Spinal cord (tissue), 9 donors: ENCODE measurements at regions not wholly inside any gene's neighbourhood (a gene's known extent, or its start where the extent isn't known, plus 50 kb on each side); places are given as distances from the start of the nearest gene placed in this dataset.
"Not testable (repeated sequence)": the region's sequence is repeated elsewhere in the genome, so short reads cannot be mapped to it uniquely, and the experiment has no call there.

ENCODE experiments used
- DNase-seq, 6 donors: peaks; one replicate each; pipeline versions ENCODE4 v3.0.0 to v3.0.0-alpha.2; 2013 to 2015; ENCODE audit warnings: low spot score in 6 of 6, low read depth in 4 of 6
- H3K27ac ChIP-seq: one replicate; pipeline ENCODE4 v1.5.1; 2013; ENCODE audit warnings: low read depth, low read length, control low read depth
- H3K27me3 ChIP-seq: one replicate; pipeline ENCODE4 v1.6.1; 2013; ENCODE audit warnings: low read length; ENCODE audit not compliant: control insufficient read depth, insufficient read depth
- H3K36me3 ChIP-seq: one replicate; pipeline ENCODE4 v1.6.1; 2013; ENCODE audit warnings: low read length; ENCODE audit not compliant: control insufficient read depth, insufficient read depth
- H3K4me1 ChIP-seq: one replicate; pipeline ENCODE4 v1.6.1; 2013; ENCODE audit warnings: low read length; ENCODE audit not compliant: control insufficient read depth, insufficient read depth
- H3K4me3 ChIP-seq: one replicate; pipeline ENCODE4 v1.5.1; 2013; ENCODE audit warnings: low read depth, low read length, control low read depth
- H3K9me3 ChIP-seq: one replicate; pipeline ENCODE4 v1.6.1; 2013; ENCODE audit warnings: low read length; ENCODE audit not compliant: control insufficient read depth, insufficient read depth
- WGBS: methylation state at CpG from one replicate; pipeline ENCODE4 v1.1.5; 2013; ENCODE audit warnings: missing lambda C conversion rate; ENCODE audit not compliant: insufficient coverage; 5-methylcytosine and 5-hydroxymethylcytosine counted together
- donor health status: healthy.

DNA sequence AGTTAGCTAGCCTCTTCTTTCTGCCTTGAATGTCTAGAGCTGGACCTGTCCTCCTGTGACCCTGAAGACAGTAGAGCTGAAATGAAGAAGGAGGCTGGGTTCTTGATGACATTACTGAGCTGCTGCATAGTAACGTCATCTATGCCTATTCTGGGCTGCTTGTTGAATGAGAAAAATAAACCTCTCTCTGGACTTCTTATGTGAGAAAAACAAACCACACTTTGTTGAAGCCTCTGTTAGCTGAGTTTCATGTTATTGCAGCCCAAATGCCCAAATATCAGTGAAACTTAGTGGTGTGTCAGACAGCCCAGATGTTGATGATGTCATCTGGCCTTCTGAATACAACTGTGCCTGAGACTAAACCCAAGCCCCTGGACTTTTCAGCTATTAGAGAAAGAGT lies 67.0 kb upstream of the MAX start:
- H3K9me3 ChIP-seq, result no peaks in the 10 kb centered on the region
- H3K4me3 ChIP-seq, result no peak overlapping the region
- WGBS, result no CpG with 5 or more reads among the region's 1 CpG
- peak in 1 of 6 donors; percentile 21 for DNase-seq
- no peaks in the 10 kb centered on the region for H3K36me3 ChIP-seq
- H3K4me1 ChIP-seq, result peaks cover 8% of the 10 kb centered on the region
- H3K27me3 ChIP-seq, result no peaks in the 10 kb centered on the region
- peak overlapping the region; percentile 34 for H3K27ac ChIP-seq

DNA sequence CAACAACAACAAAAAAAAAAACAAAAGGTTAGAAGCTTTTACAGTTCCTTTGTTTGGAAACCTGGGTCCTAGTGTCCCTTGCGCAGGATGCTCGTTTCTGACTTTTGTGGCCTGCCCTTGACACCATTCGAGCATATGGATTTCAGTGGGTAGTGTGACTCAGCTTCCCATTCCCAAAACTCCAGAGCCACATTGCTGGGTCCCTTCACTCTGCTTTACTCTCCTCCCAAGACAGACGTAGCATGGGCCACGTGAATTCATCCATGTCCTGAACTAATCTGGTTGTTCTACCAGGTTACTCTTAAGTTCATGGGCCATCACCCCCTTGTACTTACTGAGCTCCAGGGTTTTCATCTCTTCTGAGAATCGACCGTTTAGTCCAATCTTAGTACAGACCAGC lies 68.0 kb upstream of the MAX start:
- WGBS, result 70% methylated on average over 5 of the region's 7 CpGs

DNA sequence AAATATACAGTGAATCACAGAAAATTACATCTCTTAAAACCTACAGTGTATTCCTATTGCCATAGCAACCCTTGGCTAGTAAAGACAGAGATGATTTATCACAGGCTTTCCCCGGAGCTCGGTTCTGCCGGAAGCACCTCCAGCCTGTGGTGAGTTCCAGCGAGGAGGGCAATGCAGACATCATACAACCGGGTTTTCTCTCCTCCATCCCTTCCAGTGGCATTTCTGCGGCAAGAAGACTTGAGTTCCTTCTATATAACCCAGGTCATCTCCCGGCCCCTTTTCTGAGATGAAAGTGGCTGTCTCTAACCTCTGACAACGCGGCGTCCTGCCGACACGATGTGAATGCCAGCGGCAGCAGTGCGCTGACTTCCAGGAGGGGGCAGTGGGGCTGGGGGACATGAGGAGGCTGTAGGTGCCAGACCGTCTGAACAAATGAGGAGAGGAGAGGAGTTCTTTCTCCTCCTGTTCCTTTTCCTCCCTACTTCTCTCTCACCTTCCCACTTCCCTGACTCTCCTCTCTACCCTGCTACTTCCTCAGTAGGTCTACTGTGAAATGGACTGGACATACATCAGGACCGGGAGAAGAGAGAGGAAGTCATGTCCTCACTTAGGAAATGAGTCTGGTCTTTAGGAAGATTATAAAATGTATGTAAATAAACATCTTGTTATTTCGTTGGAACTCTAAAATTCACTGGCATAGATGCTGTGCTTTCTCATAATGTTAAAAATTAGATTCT lies 68.6 kb upstream of the MAX start:
- peaks cover 12% of the 10 kb centered on the region for H3K4me1 ChIP-seq
- peak overlapping the region; percentile 31 for H3K4me3 ChIP-seq
- WGBS, result 0% methylated on average over 7 of the region's 17 CpGs
- no peak overlapping the region for H3K27ac ChIP-seq
- no peaks in the 10 kb centered on the region for H3K9me3 ChIP-seq
- DNase-seq, result peak in 2 of 6 donors; percentile 70 to 87
- H3K27me3 ChIP-seq, result no peaks in the 10 kb centered on the region
- H3K36me3 ChIP-seq, result no peaks in the 10 kb centered on the region

More for the DNA sequence above, 68.0 kb upstream of the MAX start:
- no peak for DNase-seq
- Histone ChIP-seq H3K4me3 (no peak overlapping the region), H3K27ac (no peak overlapping the region), H3K4me1 (peaks cover 12% of the 10 kb centered on the region), H3K27me3 (no peaks in the 10 kb centered on the region), H3K9me3 (no peaks in the 10 kb centered on the region), H3K36me3 (no peaks in the 10 kb centered on the region)

DNA sequence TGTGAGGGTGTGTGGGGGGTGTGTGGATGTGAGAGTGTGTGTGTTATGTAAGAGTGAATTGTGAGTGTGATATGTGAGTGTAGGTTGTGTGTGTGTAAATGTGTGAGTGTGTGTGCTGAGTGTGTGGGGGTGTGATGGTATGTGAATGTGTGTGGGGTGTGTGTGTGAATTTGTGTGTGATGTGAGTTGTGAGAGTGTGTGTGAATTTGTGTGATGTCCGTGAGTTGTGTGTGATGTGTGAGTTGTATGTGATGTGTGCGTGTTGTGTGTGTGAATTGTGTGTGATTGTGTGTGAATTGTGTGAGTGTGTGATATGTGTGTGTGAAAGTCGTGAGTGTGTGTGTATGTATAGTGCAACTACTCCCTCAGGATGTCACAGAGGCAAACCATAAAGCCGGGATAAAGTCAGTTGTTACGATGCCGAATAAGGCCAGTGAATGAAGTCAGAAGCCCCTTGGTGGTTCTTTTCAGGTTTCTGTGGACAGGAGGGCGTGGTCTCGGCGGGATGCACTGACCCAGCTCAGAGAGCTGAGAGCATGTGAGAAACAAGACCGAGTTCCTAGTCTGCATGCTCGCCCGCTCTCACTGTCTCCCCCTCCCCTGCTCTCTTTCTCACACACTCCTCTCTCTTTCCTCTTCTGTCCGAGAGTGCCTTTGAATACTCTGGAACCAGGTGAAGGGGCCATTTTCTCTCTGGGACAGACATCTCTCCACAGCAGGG lies 71.8 kb upstream of the MAX start:
- H3K27ac ChIP-seq, result no peak overlapping the region
- H3K36me3 ChIP-seq, result no peaks in the 10 kb centered on the region
- H3K4me3 ChIP-seq, result no peak overlapping the region
- H3K27me3 ChIP-seq, result no peaks in the 10 kb centered on the region
- WGBS, result 12% methylated on average over 13 of the region's 13 CpGs
- peaks cover 12% of the 10 kb centered on the region for H3K4me1 ChIP-seq
- no peaks in the 10 kb centered on the region for H3K9me3 ChIP-seq
- peak in 1 of 6 donors; percentile 63 for DNase-seq

DNA sequence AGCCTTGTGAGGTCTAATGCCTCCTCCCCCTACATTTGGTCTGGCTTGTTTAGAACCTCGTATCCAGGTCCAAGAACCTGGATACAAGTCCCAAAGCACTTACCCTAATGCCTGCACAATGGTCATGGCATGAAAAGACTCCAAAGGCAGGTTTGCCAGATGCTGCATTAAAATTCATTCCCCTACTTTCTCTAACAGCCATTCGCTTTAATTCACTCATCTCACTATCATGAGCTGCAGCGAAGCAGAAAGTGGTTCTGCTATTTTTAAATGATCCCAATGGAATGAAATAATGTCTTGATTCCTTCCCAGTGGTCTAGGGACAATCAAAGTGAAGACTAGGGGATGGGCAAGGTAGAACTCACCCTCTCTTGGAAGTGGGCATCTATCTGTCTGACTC lies 72.5 kb upstream of the MAX start:
- H3K9me3 ChIP-seq, result no peaks in the 10 kb centered on the region
- DNase-seq, result peak in 1 of 6 donors; percentile 60
- H3K27ac ChIP-seq, result no peak overlapping the region
- no peaks in the 10 kb centered on the region for H3K36me3 ChIP-seq
- 63% methylated on average over 1 of the region's 3 CpGs for WGBS
- H3K4me3 ChIP-seq, result no peak overlapping the region
- no peaks in the 10 kb centered on the region for H3K27me3 ChIP-seq
- H3K4me1 ChIP-seq, result peaks cover 12% of the 10 kb centered on the region

DNA sequence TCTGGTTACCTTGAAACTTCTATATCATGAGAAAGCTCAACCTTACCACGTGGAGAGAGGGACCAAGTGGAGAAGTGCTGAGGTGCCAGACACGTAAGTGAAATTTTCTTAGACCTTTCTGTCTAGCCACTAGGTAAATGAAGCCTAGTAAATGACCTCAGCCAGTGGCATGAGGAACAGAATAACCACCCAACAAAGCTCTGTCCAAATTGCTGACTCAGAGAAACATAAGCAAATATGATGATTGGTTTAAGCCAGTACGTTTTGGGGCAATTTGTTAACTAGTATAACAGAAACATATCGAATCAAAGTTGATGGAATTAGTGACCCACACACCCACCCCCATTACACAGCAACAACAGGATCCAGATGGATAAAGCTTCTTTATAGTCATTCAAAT lies 75.2 kb upstream of the MAX start:
- WGBS, result 100% methylated on average over 1 of the region's 4 CpGs
- H3K9me3 ChIP-seq, result no peaks in the 10 kb centered on the region
- no peaks in the 10 kb centered on the region for H3K36me3 ChIP-seq
- H3K4me1 ChIP-seq, result peaks cover 7% of the 10 kb centered on the region
- no peaks in the 10 kb centered on the region for H3K27me3 ChIP-seq
- no peak overlapping the region for H3K4me3 ChIP-seq
- no peak overlapping the region for H3K27ac ChIP-seq
- DNase-seq, result no peak

DNA sequence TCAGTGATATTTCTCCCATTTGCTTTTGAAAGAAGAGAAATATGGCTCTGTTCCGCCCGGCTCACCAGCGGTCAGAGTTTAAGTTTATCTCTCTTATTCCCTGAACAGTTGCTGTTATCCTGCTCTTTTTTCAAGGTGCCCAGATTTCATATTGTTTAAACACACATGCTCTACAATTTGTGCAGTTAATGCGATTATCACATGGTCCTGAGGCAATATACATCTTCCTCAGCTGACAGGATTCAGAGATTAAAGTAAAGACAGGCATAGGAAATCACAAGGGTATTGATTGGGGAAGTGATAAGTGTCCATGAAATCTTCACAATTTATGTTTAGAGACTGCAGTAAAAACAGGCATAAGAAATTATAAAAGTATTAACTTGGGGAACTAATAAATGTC lies 76.9 kb upstream of the MAX start:
- not testable (repeated sequence) for H3K4me1 ChIP-seq, H3K9me3 ChIP-seq
- WGBS, result 71% methylated on average over 3 of the region's 4 CpGs

DNA sequence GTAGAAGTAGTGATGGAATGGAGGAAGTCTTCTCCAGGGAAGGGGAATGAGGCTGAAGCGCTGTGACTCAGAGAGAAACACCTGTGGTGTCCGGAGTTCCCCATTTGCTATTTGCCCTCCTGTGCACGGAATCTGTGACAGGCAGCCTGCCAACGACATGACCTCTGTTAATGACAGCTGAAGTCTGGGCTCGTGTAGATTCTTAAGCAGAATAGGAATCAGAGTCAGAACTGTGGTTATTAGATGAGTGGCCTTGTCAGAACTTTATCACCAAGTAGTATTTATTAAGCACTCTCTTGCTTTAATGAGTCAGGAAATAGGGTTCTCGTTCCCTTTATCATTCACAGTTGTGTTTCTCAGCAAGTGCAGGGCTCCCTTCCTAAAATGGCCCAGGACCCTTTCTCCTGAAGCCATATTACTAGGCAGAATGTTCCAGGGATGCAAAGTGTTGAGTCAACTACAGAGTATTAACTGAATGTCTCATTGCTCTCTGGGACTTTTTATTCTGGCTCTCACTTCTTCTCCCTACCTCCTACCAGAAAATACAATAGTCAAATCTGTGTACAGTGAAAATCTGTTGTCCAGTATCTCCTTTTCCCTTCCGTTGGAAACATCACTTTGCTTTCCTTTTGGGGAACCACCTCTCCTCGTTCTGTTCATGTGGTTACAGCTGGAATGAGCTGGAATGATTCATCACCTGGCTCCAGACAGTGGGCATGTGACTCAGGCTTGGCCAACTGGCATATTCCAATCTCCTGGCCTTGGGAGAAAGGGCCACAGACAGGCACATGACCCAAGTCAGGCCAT lies 77.8 kb upstream of the MAX start:
- 72% methylated on average over 6 of the region's 8 CpGs for WGBS
- H3K36me3 ChIP-seq, result no peaks in the 10 kb centered on the region
- no peak for DNase-seq
- H3K9me3 ChIP-seq, result peaks cover 1% of the 10 kb centered on the region
- H3K4me3 ChIP-seq, result no peak overlapping the region
- no peak overlapping the region for H3K27ac ChIP-seq
- H3K4me1 ChIP-seq, result no peaks in the 10 kb centered on the region
- no peaks in the 10 kb centered on the region for H3K27me3 ChIP-seq

More for the DNA sequence above, 76.9 kb upstream of the MAX start:
- not testable (repeated sequence) for H3K36me3 ChIP-seq, H3K27me3 ChIP-seq, H3K4me3 ChIP-seq, DNase-seq, H3K27ac ChIP-seq

DNA sequence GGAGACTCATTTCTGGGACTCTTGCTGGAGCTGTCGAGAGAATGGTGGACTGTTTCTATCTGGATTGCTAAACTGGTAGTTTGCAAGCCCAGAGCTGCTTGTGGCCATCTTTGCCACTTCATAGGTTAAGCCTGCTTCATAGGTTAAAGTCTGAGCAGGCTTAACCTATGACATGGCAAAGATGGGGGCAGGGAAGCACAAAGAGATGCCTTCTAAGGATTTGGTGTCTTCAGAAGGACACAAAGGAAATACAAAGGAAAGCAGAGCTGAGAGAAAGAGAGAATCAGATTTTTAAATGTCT lies 78.4 kb upstream of the MAX start:
- WGBS, result 100% methylated on average over 1 of the region's 1 CpG
- Histone ChIP-seq H3K27ac (no peak overlapping the region), H3K36me3 (no peaks in the 10 kb centered on the region)

More for the DNA sequence above, 78.4 kb upstream of the MAX start:
- no peak for DNase-seq
- no peaks in the 10 kb centered on the region for H3K27me3 ChIP-seq
- H3K4me1 ChIP-seq, result no peaks in the 10 kb centered on the region
- H3K4me3 ChIP-seq, result no peak overlapping the region
- H3K9me3 ChIP-seq, result peaks cover 1% of the 10 kb centered on the region
